NCI-H128 (cell line): ENCODE measurements at regions not wholly inside any gene's neighbourhood (a gene's known extent, or its start where the extent isn't known, plus 50 kb on each side); places are given as distances from the start of the nearest gene placed in this dataset.
"Not testable (repeated sequence)": the region's sequence is repeated elsewhere in the genome, so short reads cannot be mapped to it uniquely, and the experiment has no call there.

Experiments
- DNase-seq: peaks from one replicate; lab custom pipeline; 2025; ENCODE audit not compliant: unreplicated experiment; lab: John Stamatoyannopoulos, UW

DNA sequence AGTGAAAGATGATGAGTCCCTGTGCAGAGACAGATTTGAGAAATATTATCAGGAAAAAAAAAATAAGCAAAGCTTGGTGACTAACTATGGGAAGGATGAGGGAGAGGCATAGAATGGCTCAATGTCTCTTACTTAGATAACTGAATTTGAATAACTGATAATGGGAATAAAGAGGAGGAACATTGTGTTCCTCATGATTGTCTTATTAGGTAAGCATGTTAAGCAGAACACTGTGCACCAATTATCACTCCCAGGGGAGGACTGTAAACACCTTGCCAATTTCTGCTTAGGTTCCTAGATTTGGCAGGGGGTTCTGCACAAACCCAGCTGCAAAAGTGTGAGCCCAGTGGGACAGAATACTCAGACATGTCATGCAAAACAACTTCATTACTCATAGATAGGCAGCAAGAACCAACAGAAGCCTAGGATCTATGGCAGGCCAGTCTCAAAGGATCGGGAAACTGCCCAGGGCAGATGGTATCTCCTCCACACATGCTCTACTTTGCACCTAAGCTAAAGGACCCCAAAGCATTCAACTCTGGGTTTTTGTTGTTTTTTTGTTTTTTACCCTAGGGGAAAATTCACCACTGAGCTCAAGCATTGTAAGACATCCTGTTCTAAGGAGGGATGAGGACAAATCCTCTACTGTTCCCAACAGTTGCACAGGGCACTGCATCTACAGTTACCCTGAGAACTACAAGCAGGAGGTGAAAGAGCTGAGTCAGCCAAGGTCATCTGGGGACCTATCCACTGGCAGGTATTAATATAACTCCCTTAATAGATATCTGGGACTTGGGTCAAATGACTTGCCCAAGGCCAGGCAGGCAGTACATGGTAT, 907.0 kb downstream of the RAPGEF2 start:
- DNase-seq = no peak

DNA sequence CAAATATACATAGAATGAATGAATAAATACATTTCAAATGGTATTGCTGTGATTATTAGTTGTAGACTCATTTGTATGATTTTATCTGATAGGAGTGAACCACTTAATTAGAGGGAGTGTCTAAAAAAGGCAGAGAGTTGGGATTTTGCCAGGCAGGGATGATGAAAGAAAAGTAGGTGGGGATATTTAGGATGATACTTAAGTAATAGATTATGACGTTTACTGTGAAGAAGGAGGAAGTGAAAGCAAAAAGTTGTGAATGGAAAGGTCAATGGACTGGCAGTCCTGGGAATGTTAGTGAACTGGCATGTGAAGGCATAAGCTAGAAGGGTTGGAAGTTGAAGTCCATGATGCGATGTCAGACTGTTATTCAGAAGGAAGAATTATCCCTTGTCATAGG, 917.1 kb downstream of the RAPGEF2 start:
- no peak for DNase-seq

DNA sequence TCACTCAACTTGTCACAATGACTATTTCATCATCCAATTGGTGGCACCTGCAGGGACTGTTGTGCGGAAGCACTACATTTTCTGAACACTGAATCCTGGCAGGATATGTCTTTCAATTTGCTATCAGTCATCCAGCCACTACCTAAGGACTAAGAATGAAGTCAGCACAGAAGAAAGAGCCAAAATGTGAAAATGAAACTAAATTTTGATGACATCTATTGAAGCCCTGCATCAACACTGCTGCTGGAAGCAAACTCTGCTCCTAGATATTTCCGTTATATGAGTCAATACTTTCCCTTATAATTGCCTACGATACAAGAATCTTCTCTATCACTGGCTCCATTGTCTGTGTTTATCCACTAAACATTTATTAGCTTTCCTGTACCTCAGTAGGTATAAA, 917.9 kb downstream of the RAPGEF2 start:
- DNase-seq = no peak

DNA sequence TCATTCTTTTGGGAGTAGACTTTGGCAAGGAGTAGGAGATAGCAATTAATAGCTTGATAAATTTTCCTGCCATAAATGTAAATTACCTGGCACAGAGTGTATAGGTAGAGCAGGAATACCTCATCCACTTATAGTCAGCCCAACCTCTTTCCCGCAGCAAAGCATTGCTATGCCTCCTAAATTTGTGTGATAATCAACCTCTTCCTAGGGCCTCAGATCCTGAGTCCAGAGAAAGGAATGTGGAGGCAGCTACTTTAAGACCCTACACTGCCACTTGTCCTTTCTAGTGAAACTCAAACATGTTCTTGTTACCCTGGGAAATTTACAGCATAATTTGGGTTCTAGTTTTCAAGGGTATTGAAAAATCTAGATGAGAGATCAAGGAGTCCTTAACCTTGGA, 919.0 kb downstream of the RAPGEF2 start:
- DNase-seq = no peak

GRCh38 chr4:160026721-160027120, 923.8 kb downstream of the RAPGEF2 start:
- DNase-seq = no peak

DNA sequence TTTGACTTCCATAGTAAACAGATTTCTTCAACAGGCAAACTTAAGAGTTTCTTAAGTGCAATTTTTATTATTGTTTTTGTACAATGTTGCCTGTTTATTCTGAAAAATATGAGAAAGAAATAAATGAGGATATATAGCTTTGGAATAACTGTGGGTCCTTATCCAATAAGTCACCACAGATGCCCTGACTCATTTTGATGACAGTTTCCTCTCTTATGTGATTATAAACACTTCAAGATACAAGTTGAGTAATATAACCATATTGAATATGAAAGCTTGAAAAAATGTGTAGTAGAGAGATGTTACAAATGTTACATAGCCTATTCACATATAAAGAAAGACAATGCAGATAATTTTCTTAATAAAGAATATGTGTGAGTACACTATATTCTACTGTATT, 931.6 kb downstream of the RAPGEF2 start:
- DNase-seq = no peak

DNA sequence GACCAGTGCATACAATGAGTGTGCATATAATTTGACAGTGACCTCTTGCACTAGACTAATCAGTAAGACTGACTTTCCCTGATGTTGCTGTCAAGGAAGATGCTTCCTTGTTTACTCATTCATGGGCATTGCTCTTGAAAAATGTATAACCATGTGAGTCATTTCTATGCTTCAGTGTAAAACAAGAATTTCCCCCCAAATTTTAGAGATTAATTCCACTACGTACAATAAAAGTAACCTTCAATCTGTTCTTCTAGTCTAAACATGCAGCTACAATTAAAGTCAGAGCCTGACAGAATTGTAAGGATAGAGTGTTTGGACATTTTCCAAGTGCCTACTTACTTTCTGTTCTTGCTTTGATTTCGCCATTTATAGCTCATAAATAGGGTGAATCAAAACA, 935.7 kb downstream of the RAPGEF2 start:
- no peak for DNase-seq

- DNase-seq = no peak
Measured at GRCh38 chr4:160044693-160045092, 941.8 kb downstream of the RAPGEF2 start.

DNA sequence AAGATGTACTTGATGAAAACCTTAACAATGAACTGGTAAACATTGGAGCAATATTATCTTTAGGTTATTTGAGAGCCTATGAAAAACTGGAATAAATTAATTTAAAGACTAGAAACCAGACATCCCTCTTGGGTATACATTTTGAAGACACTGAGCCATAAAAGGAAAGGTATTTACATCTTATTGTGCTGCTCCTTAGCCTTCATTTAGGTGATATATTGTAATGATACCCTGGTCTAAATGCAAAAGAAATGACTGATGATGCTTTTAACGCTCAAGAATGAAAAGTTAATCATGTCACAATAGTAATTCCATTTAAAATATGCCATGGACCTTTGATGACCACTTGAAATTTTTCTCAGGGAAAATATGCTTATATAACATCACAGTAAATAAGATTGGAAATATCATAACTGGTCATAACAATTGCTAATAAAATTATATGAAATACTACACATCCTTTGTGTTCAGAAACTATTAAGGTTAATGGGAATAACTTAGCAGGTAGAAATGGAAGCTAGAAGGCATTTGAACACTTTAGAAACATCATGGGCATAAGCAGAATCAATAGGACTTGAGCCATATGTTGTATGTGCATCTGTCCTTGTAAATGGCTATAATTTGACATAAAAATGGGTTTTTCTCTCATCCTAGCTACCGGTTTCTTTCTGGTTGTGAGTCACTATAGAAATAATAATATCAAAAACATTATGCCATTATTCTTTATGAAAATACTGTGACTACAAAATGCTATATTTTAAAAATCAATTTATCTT, 979.7 kb downstream of the RAPGEF2 start:
- no peak for DNase-seq

DNA sequence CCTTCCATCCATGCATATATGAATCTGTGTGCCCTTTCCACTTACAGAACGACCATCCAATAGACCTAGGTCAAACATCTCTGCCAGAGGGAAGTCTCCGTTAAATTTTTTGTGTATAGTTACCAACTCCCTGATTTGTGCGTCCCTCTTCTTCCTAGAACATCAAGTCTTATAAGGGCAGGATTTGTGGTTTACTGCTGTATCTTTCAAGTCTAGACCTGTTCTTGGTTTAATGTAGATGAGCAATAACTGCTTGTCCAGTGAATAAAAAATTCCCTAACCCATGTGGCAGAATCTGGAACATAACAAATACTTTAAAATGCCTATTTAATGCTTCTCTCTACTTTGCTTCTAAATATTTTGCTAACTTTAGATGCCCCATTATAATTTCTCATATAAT, 988.8 kb downstream of the RAPGEF2 start:
- DNase-seq = no peak

GRCh38 chr4:160100316-160100715, 997.4 kb downstream of the RAPGEF2 start:
- DNase-seq = no peak

- DNase-seq = no peak
Measured at GRCh38 chr4:160110891-160111290, 1008.0 kb downstream of the RAPGEF2 start.

GRCh38 chr4:160117686-160118085, 1014.8 kb downstream of the RAPGEF2 start:
- no peak for DNase-seq

DNA sequence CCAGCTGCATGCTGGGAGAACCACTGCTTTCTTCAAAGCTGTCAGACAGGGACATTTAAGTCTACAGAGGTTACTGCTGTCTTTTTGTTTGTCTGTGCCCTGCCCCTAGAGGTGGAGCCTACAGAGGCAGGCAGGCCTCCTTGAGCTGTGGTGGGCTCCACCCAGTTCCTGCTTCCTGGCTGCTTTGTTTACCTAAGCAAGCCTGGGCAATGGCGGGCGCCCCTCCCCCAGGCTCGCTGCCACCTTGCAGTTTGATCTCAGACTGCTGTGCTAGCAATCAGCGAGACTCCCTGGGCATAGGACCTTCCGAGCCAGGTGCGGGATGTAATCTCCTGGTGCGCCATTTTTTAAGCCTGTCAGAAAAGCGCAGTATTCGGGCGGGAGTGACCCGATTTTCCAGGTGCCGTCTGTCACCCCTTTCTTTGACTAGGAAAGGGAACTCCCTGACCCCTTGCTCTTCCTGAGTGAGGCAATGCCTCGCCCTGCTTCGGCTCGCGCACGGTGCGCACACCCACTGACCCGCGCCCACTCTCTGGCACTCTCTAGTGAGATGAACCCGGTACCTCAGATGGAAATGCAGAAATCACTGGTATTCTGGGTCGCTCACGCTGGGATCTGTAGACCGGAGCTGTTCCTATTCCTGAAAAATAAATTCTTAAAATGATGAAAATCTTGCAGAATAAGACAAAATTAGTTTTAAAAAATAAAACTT, 1022.9 kb downstream of the RAPGEF2 start:
- not testable (repeated sequence) for DNase-seq

DNA sequence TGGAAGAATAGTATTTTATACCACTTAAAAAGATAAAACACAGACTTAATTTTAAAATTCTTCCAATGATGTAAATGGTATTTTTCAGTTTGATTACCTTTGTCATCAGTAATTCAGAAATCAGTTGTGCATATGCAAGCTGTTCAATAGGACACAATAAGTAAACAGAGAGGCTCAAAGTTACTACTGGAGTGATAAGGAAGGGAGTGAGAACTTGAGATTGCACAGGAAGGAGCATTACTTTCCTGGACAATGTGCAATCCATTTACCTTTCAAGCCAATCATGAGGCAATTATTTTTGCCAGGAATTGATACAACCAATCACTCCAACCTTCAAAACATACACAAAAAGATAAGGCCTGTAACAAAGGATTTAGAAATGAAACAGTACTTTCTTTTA, 1024.3 kb downstream of the RAPGEF2 start:
- no peak for DNase-seq

DNA sequence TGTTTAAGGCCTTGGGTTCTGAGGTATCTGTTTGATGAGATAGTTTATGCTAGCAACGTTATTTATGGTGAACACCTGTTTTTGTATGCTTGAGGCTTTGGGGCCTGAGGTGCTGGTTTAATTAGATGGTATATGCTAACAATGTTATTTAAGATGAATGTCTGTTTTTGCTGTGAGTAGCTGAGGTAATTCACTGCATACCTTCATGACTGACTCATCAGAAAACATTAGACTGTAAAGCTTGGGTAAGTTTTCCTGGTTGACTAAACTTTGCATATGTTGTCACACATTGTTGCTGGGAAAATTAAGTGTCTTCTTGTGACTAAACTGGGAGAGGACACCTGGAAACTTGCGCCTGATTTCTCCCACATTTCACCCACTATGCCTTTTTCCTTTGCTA, 1026.6 kb downstream of the RAPGEF2 start:
- DNase-seq = no peak

GRCh38 chr4:160136021-160136420, 1033.1 kb downstream of the RAPGEF2 start:
- no peak for DNase-seq

DNA sequence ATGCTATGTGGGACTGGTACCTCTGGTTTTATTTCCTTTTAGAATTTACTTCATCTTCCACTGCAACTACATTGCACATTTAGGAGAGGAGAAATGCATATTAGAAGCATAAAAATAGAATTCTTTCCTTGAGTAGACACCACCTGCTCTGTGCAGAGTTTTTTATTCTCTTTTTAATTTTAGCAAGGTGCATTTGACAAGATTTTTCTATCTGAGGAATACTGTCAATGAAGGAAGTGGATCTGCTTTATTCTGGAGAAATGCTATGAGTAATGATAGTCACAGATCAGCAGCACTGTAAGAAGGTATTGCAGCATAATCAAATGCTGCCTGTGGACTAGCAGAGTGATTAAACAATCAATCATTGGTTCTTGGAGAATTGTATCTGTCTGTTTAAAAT, 1038.3 kb downstream of the RAPGEF2 start:
- DNase-seq = no peak

- DNase-seq = no peak
Measured at GRCh38 chr4:160142579-160142978, 1039.7 kb downstream of the RAPGEF2 start.

DNA sequence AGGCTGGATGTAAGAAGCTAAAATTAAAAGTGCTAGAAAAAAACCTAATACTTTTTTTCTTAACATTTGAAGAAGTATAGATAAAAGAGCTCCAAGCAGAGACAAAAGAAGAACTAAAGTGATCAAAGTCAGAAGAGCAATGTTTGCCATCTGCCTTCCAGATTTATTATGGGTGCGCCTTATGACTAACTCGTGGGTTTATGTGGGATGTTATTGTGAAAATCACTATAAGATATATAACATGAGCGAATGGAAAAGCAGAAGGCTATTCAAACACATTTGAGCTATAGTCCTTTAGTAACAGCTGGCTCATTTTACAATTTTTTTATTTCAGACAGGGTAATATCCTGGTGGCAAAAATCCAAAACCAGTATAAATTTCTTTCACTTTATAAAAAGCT, 1040.7 kb downstream of the RAPGEF2 start:
- DNase-seq = no peak

DNA sequence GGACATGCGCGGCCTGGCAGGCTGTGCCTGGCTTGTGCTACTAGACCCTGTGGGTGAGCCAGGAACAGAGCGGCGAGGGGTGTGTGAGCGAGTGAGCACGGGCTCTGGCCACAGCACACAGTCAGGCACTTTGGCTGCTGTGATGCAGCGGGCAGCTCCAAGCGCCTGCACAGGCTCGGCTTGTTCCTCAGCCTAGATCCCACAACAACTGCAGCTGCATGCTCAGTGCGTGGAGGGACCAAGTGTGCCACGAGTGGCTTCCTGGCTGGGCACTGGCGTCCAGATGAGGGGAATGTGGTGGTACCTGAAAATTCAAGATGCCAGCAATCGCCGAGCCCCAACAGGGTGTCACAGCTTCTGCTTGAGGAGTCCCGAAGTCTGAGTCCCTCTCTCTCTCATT, 1056.6 kb downstream of the RAPGEF2 start:
- DNase-seq = no peak

DNA sequence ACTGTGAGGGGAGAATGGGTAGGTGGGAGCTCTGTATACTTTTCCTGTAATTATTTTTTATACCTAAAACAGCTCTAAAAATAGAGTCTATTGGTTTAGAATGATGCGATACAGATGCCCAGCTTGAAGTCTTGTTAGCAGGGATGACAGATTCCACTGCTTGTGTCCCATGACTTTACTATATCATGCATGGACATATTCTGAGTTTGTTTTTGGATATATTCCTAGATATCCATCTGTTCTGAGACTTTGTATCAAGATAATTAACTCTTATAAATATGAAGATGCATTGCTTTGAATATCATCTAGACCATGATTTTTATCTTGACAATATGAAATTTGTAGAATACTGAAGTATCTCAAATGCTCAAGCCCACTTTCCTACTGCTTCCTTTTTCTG, 1058.1 kb downstream of the RAPGEF2 start:
- no peak for DNase-seq
